Left ventricle myocardium inferior (tissue), 1 donor: ENCODE measurements at regions not wholly inside any gene's neighbourhood (a gene's known extent, or its start where the extent isn't known, plus 50 kb on each side); places are given as distances from the start of the nearest gene placed in this dataset.
"Not testable (repeated sequence)": the region's sequence is repeated elsewhere in the genome, so short reads cannot be mapped to it uniquely, and the experiment has no call there.

Source experiments
- DNase-seq: peaks from one replicate; pipeline ENCODE4 v3.0.0-alpha.2; 2020
- H3K27ac ChIP-seq: fragments of 200-600 bp; replicated peaks from 2 replicates; pipeline ENCODE4 v1.8.0; 2021
- H3K27me3 ChIP-seq: fragments of 200-600 bp; 2 replicates; pipeline ENCODE4 v1.8.0; 2021; ENCODE audit warnings: low read depth
- H3K36me3 ChIP-seq: fragments of 200-600 bp; 2 replicates; pipeline ENCODE4 v1.8.0; 2021
- H3K4me1 ChIP-seq: fragments of 200-600 bp; 2 replicates; pipeline ENCODE4 v1.8.0; 2021
- H3K4me3 ChIP-seq: fragments of 200-600 bp; 2 replicates; pipeline ENCODE4 v1.8.0; 2021; ENCODE audit warnings: mild to moderate bottlenecking, moderate library complexity
- H3K9me3 ChIP-seq: fragments of 200-600 bp; replicated peaks from 2 replicates; pipeline ENCODE4 v1.8.0; 2021
- intact Hi-C: fragments of 100-400 bp; cut with micrococcal nuclease; formaldehyde crosslinking; loops from one replicate; pipeline ENCODE4 v1.11.0; 2022
- TF ChIP-seq, protein P1 (sequence below): fragments of 200-600 bp; IDR thresholded peaks from 2 replicates; pipeline ENCODE4 v1.8.0; 2021; ENCODE audit warnings: antibody characterized with exemption, mild to moderate bottlenecking, borderline replicate concordance
- donor health status: DM: no; HTN: yes; CAD: no; lungs with severe emphysema.

DNA sequence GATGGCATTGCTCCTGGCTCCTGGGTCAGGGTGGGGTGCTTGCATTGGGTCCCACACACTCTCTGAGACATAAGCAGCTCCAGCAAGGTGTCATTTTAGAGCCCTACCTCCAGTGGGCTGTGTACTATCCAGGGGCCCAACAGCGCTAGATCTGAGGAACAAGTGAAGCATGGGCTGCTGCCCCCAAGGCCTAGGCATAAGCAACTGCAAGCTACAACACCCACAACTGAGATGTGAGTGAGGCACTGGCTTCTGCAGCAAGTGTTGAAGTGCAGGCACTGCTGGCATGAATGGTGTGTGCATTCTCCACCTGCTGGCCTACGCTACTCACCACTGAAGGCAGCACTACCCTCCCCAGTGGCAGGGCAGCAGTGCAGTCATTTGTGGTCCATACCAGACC is 81.0 kb upstream of the STK39 start:
- Histone ChIP-seq H3K9me3 (peaks cover 38% of the 10 kb centered on the region), H3K27ac (no peak overlapping the region), H3K36me3 (no peaks in the 10 kb centered on the region), H3K4me3 (no peak overlapping the region), H3K27me3 (peaks cover 6% of the 10 kb centered on the region), H3K4me1 (no peaks in the 10 kb centered on the region)
- no peak for DNase-seq
- intact Hi-C loops: no loop called here
- TF ChIP-seq, protein P1, sequence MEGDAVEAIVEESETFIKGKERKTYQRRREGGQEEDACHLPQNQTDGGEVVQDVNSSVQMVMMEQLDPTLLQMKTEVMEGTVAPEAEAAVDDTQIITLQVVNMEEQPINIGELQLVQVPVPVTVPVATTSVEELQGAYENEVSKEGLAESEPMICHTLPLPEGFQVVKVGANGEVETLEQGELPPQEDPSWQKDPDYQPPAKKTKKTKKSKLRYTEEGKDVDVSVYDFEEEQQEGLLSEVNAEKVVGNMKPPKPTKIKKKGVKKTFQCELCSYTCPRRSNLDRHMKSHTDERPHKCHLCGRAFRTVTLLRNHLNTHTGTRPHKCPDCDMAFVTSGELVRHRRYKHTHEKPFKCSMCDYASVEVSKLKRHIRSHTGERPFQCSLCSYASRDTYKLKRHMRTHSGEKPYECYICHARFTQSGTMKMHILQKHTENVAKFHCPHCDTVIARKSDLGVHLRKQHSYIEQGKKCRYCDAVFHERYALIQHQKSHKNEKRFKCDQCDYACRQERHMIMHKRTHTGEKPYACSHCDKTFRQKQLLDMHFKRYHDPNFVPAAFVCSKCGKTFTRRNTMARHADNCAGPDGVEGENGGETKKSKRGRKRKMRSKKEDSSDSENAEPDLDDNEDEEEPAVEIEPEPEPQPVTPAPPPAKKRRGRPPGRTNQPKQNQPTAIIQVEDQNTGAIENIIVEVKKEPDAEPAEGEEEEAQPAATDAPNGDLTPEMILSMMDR: no peak

DNA sequence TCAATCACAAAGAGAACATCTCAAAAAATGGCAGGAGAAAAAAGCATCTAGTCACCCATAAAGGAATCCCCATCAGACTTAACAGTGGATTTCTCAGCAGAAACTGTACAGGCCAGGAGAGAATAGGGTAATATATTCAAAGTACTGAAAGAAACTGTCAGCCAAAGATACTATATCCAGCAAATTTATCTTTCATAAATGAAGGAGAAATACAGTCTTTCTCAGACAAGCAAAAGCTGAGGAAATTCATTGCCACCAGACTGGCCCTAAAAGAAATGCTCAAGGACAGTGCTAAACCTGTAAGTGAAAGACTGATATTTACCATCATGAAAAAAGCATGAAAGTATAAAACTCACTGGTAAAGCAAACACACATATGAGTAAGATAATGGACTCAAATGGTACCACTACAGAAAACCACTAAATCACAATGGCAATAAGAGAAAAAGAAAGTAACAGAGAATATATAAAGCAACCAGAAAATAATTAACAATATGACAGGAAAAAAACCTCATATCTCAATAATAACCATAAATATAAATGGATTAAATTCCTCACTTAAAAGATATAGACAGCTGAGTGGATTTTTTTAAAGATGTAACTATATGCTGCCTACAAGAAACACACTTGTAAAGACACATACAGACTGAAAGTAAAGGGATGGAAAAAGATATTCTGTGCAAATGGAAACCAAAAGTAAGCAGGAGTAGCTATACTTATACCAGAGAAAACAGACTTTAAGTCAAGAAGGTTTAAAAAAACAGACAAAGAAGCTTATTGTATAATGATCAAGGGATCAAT is 83.4 kb upstream of the STK39 start:
- no peak overlapping the region for H3K4me3 ChIP-seq
- intact Hi-C loops: no loop called here
- H3K27me3 ChIP-seq: no peaks in the 10 kb centered on the region
- H3K27ac ChIP-seq: no peak overlapping the region
- no peaks in the 10 kb centered on the region for H3K36me3 ChIP-seq
- no peaks in the 10 kb centered on the region for H3K4me1 ChIP-seq
- TF ChIP-seq, protein P1: no peak
- no peak for DNase-seq
- peaks cover 38% of the 10 kb centered on the region for H3K9me3 ChIP-seq

DNA sequence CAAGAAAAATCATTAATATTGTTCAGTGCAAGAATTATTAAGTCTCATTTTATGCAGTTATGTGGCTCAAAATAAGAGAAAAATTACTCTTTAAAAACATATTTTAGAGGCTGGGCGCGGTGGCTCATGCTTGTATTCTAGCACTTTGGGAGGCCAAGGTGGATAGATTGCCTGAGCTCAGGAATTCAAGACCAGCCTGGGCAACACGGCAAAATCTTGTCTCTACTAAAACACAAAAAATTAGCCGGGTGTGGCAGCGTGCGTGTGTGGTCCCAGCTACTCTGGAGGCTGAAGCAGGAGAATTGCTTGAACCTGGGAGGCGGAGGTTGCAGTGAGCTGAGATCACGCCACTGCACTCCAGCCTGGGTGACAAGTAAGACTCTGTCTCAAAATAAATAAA is 87.9 kb upstream of the STK39 start:
- intact Hi-C loops, DNase-seq, H3K36me3 ChIP-seq, H3K27me3 ChIP-seq, H3K27ac ChIP-seq, H3K4me1 ChIP-seq, H3K4me3 ChIP-seq: not testable (repeated sequence)
- peaks cover 25% of the 10 kb centered on the region for H3K9me3 ChIP-seq

DNA sequence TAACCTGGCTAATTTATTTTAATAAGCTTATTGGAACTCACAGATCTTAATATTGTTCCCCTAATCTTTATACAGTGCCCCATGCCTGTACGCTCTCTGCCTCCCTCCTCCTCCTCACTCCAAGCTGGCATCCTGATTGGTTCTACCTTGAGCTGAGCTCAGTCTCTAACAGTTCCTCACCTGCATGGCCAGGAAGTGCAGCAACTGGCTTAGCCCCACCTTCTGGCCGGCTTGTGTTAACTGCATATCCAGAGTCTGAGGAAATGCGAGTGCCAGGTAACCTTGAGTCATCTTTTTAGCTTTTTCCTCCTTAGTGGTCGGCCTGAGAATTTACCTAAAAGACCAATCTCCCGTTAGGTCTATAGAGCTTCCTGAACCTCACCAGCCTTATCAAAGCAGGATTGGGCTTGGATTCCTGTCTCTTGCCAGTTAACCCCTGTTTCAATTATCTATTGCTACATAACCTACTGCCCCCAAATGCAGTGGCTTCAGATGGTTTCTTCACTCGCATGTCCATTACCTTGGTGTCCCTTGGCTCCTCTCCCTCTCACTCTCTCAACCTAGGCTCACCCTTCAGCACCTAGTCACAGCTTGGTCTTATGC is 89.5 kb upstream of the STK39 start:
- Histone ChIP-seq H3K4me3 (no peak overlapping the region), H3K4me1 (no peaks in the 10 kb centered on the region), H3K9me3 (peaks cover 8% of the 10 kb centered on the region), H3K27me3 (no peaks in the 10 kb centered on the region), H3K27ac (no peak overlapping the region), H3K36me3 (no peaks in the 10 kb centered on the region)
- DNase-seq: no peak
- TF ChIP-seq, protein P1: peak; percentile 57
- intact Hi-C loops: no loop called here

DNA sequence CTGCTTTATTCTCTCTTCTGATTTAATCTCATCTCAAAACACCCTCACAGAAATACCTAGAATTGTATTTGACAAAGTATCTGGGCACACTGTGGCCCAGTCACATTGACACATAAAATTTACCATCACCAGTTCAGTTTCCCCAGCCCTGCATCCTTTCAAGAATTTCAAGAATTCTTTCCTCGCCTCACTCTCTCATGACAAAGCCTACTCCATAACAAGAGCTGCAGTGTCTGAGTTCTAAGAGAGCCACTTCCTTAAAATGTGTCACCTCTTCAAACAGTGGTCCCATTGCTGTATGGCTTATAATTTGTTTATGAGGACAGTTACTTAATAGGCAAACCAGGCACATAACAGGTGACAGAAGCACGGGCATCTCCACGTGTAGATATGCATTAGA is 90.9 kb upstream of the STK39 start:
- intact Hi-C loops: no loop called here
- no peak for DNase-seq

More for the DNA sequence above, 90.9 kb upstream of the STK39 start:
- Histone ChIP-seq H3K4me3 (no peak overlapping the region), H3K9me3 (no peaks in the 10 kb centered on the region), H3K36me3 (no peaks in the 10 kb centered on the region), H3K27me3 (no peaks in the 10 kb centered on the region), H3K27ac (no peak overlapping the region), H3K4me1 (no peaks in the 10 kb centered on the region)
- TF ChIP-seq, protein P1: no peak
